Spleen (tissue), 7 donors: ENCODE measurements at regions not wholly inside any gene's neighbourhood (a gene's known extent, or its start where the extent isn't known, plus 50 kb on each side); places are given as distances from the start of the nearest gene placed in this dataset.

Experiments used
- CTCF ChIP-seq, 11 experiments: fragments of 200-600 bp in 7 of 11; fragments of 450-650 bp in 4 of 11; sonication (generic) in 4 of 11; IDR thresholded peaks in 8 of 11; conservative IDR thresholded peaks in 3 of 11; 1 replicate in 7 of 11; 2 replicates in 4 of 11; pipeline versions ENCODE4 v1.4.0 to v1.8.0; 2016 to 2021; ENCODE audit warnings: antibody characterized with exemption in 11 of 11, inconsistent platforms in 4 of 11, mild to moderate bottlenecking in 1 of 11
- POLR2A ChIP-seq, 3 donors: fragments of 450-650 bp; IDR thresholded peaks; one replicate each; pipeline ENCODE4 v1.5.1; 2017; ENCODE audit warnings: antibody characterized with exemption in 3 of 3, mild to moderate bottlenecking in 1 of 3
- POLR2AphosphoS5 ChIP-seq, 3 donors: sonication (generic); formaldehyde crosslinking; IDR thresholded peaks; one replicate each; pipeline ENCODE4 v1.5.1; 2017; ENCODE audit warnings: antibody characterized with exemption in 3 of 3
- donor health status: DM: no; HTN: no; CAD: no; lungs with moderate emphysema.
- donor health status: DM: no; HTN: no; CAD: no.
- donor health status: DM: no; HTN: no; CAD: no.

- peak; percentile 70 to 97 (median 94) for TF ChIP-seq CTCF (IDR thresholded peaks at IDR 0.05 in 8 of 11, conservative IDR thresholded peaks at IDR 0.05 in 3 of 11)
- TF ChIP-seq POLR2A (IDR thresholded peaks at IDR 0.05): no peak
- TF ChIP-seq POLR2AphosphoS5 (IDR thresholded peaks at IDR 0.05): peak in 2 of 3 donors; percentile 32 to 42
Observed at GRCh38 chr11:123246749-123247495, 51.9 kb upstream of the CLMP start.
